AG09319 (cell line): ENCODE measurements at regions not wholly inside any gene's neighbourhood (a gene's known extent, or its start where the extent isn't known, plus 50 kb on each side); places are given as distances from the start of the nearest gene placed in this dataset.

Experiments
- DNase-seq: peaks from one replicate; pipeline ENCODE4 v3.0.0-alpha.2; 2010; ENCODE audit warnings: low read depth; ENCODE audit errors: extremely low read depth
- CTCF ChIP-seq: IDR thresholded peaks from 2 replicates; pipeline ENCODE4 v1.5.1; 2011; ENCODE audit warnings: low read depth, mild to moderate bottlenecking, inconsistent platforms, low read length, moderate library complexity

- no peak for TF ChIP-seq CTCF
- DNase-seq: no peak
These were observed 571.8 kb downstream of the PRKD1 start for GRCh38 chr14:29355846-29356245.

GRCh38 chr14:29360656-29361055 is 567.0 kb downstream of the PRKD1 start:
- TF ChIP-seq CTCF: no peak
- DNase-seq: no peak

GRCh38 chr14:29370024-29370423 is 557.6 kb downstream of the PRKD1 start:
- DNase-seq: no peak
- TF ChIP-seq CTCF: no peak

- DNase-seq: no peak
- no peak for TF ChIP-seq CTCF
These were observed 551.4 kb downstream of the PRKD1 start for GRCh38 chr14:29376237-29376636.

- no peak for TF ChIP-seq CTCF
- no peak for DNase-seq
These were observed 546.8 kb downstream of the PRKD1 start for GRCh38 chr14:29380826-29381225.

- TF ChIP-seq CTCF: no peak
- DNase-seq: no peak
These were observed 539.1 kb downstream of the PRKD1 start for GRCh38 chr14:29388571-29388970.

GRCh38 chr14:29390081-29390832 is 537.4 kb downstream of the PRKD1 start:
- DNase-seq: no peak
- no peak for TF ChIP-seq CTCF
